ENCODE measurements at regions not wholly inside any gene's neighbourhood (a gene's known extent, or its start where the extent isn't known, plus 50 kb on each side); places are given as distances from the start of the nearest gene placed in this dataset.

- intact Hi-C loops (cut with micrococcal nuclease): no loop called here
- no peak for ATAC-seq
- no peak for DNase-seq
Measured at GRCh38 chrX:17939724-17940123, 78.6 kb upstream of the RAI2 start.

DNA sequence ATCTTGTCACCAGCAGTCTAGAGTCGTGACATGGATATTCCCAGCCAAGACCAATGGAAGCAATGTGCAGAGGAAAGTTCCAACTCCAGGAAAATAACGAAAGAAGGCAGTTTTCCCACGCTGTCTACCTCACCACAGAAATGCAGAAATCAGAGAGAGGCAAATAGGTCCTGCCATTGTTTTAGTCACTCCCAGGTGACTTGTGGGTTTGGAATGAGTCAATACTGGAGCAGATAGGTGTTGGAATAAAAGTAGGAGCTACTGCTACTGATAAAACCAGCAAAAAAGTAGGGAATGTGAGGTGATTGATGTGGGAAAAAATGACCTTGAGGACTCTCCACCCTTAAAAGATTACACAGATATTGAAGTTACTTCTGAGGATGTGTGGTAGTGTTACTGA lies 72.8 kb upstream of the RAI2 start:
- ATAC-seq (no peak), DNase-seq (no peak)
- intact Hi-C loops (cut with micrococcal nuclease): no loop called here

DNA sequence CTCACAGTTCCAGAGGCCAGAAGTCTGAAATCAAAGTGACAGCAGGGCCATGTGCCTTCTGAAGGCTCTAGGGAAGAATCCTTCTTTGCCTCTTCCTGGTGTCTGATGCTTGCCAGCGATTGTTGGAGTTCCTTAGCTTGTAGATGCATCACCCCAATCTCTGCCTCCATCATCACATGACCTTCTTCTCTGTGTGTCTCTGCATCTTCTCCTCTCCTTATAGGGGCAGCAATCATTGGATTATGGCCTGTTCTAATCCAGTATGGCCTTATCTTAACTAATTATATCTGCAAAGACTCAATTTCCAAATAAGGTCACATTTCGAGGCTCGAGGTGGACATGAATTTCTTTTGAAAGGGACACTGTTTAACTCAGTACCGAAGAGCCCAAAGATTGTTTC lies 71.7 kb upstream of the RAI2 start:
- DNase-seq (no peak), ATAC-seq (no peak)
- intact Hi-C loops (cut with micrococcal nuclease): no loop called here

DNA sequence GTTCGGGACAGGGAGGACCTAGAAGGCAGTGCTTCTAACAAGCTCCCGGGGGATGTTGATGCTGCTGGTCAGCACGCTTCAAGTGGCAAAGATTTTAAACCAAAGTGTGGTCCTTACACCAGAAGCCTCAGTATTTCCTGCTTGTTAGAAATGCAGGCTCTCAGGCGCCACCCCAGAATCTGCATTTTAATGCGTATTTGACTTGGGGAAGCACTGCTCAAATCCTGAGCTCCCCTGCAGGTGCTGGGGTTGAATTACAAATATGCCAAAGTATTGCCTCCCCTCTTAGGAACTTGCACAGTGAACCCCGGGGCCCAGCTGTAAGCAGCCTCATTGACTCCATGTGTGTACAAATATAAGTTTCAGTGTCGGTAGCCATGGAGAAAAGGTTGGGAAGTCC lies 70.8 kb upstream of the RAI2 start:
- no peak for DNase-seq
- ATAC-seq: no peak
- intact Hi-C loops (cut with micrococcal nuclease): no loop called here

DNA sequence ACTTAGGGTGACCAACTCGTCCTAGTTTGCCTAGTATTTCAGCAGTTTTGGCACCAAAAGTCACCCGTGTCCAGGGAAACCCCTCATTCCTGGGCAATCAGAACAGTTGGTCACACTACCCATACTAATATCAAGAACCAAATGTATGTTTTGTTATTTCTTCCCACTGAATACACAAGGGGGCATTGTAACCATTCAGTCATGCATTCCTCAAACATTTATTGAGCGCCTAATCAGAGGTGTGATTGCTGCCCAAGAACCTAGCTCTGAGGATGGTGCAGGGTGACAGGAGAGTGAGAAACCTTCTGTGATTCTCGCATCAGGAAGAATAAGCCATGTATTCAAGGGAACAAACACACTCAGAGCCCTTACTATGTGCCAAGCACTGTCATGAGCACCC lies 69.8 kb upstream of the RAI2 start:
- intact Hi-C loops (cut with micrococcal nuclease): no loop called here
- ATAC-seq: no peak
- DNase-seq: no peak

- no peak for ATAC-seq
- intact Hi-C loops (cut with micrococcal nuclease): no loop called here
- no peak for DNase-seq
Measured at GRCh38 chrX:17923546-17923945, 62.4 kb upstream of the RAI2 start.

GRCh38 chrX:17922303-17922702 lies 61.2 kb upstream of the RAI2 start:
- intact Hi-C loops (cut with micrococcal nuclease): no loop called here
- ATAC-seq: no peak
- no peak for DNase-seq

DNA sequence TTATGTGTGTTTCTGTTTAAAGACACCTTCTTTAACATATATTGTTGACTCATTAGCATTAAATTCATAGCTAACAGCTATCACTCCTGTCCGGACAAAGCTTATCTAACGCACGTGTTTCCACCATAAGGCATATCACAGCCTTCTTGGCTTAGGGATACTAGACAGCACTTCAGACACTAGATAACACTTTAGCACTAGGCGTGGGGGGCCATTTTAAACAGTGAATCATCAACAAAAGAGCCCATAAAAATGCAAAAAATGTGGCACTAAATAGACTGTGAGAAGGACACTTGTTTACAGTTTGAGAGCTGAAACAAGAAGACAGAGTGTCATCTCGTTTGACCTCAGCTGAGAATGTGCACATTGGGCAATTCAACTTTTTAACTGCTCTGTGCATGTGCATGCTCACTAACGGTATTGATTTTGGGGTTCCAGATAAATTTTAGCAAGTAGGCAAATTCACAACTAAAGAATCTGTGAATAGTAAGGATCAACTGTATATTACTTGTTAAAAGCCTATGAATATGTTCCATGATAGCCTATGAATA lies 58.9 kb upstream of the RAI2 start:
- DNase-seq: no peak
- intact Hi-C loops (cut with micrococcal nuclease): no loop called here
- no peak for ATAC-seq

- intact Hi-C loops (cut with micrococcal nuclease): no loop called here
- no peak for ATAC-seq
- DNase-seq: no peak
Measured at GRCh38 chrX:17917945-17918577, 57.0 kb upstream of the RAI2 start.

- intact Hi-C loops (cut with micrococcal nuclease): no loop called here
- no peak for ATAC-seq
Measured at GRCh38 chrX:17913801-17914200, 52.7 kb upstream of the RAI2 start.

More at GRCh38 chrX:17913801-17914200, 52.7 kb upstream of the RAI2 start:
- DNase-seq: no peak

Measured in left ventricle myocardium superior (tissue), 1 donor.